GM12878 (cell line): ENCODE measurements at regions not wholly inside any gene's neighbourhood (a gene's known extent, or its start where the extent isn't known, plus 50 kb on each side); places are given as distances from the start of the nearest gene placed in this dataset.

ENCODE experiments used
- ATAC-seq: fragments of 200-7000 bp; cut with Tn5 transposase; 3 replicates; pipeline ENCODE4 v1.9.1; 2020; ENCODE audit warnings: mild to moderate bottlenecking, moderate library complexity
- BruUV-seq: library from RNA; stranded (reverse); fragments of 400-500 nt; replicated peaks from 2 replicates; lab custom pipeline; 2021; lab: Mats Ljungman, UMichigan
- CTCF ChIA-PET: fragments of 300-600 bp; sonication (Branson Sonifier 250); formaldehyde crosslinking; extraction: SDS; loops from one replicate; lab custom pipeline; 2021; ENCODE audit warnings: inconsistent platforms; lab: Yijun Ruan, JAX
- POLR2A ChIA-PET: fragments of 350-600 bp; formaldehyde crosslinking; extraction: SDS; loops from one replicate; lab custom pipeline; 2021; ENCODE audit warnings: inconsistent platforms; lab: Charles Lee
- RAD21 ChIA-PET: fragments of 300-600 bp; sonication (Branson Sonifier 250); formaldehyde crosslinking; loops from one replicate; lab custom pipeline; 2023; ENCODE audit warnings: antibody characterized with exemption; ENCODE audit not compliant: unreplicated experiment; lab: Charles Lee
- SMC1A ChIA-PET: fragments of 300-600 bp; sonication (Branson Sonifier 250); formaldehyde crosslinking; loops from one replicate; lab custom pipeline; 2023; ENCODE audit not compliant: unreplicated experiment, uncharacterized antibody; lab: Charles Lee
- DNase-seq: peaks from one replicate; pipeline ENCODE4 v3.0.0-alpha.2; 2011; ENCODE audit warnings: low read depth, low spot score
- FAIRE-seq: peaks from 3 replicates; lab custom pipeline; 2011; peaks lifted over from hg19 to GRCh38; lab: Jason Lieb, UNC
- H2AFZ ChIP-seq: 2 replicates; pipeline ENCODE4 v1.6.0; 2011; ENCODE audit warnings: low read depth, low read length, control low read depth; ENCODE audit not compliant: control insufficient read depth
- H3K27ac ChIP-seq: 2 replicates; pipeline ENCODE4 v1.5.1; 2011; ENCODE audit warnings: control low read depth; ENCODE audit not compliant: control insufficient read depth, insufficient read depth
- H3K27me3 ChIP-seq, 2 experiments: replicated peaks in 1 of 2; 2 replicates each; pipeline versions ENCODE4 v1.6.0 to v1.6.1; 2011; ENCODE audit warnings: low read length in 1 of 2; ENCODE audit not compliant: control insufficient read depth in 2 of 2, insufficient read depth in 2 of 2
- H3K36me3 ChIP-seq, 2 experiments: 2 replicates each; pipeline ENCODE4 v1.5.1; 2011; ENCODE audit warnings: low read length in 1 of 2; ENCODE audit not compliant: control insufficient read depth in 2 of 2, insufficient read depth in 2 of 2
- H3K4me1 ChIP-seq: 2 replicates; pipeline ENCODE4 v1.6.1; 2011; ENCODE audit warnings: mild to moderate bottlenecking, low read length, moderate library complexity, mixed read lengths; ENCODE audit not compliant: control insufficient read depth, insufficient read depth
- H3K4me2 ChIP-seq: 2 replicates; pipeline ENCODE4 v1.6.0; 2011; ENCODE audit warnings: control low read depth; ENCODE audit not compliant: control insufficient read depth, insufficient read depth
- H3K4me3 ChIP-seq: fragments of 200-600 bp; sonication (generic); 2 replicates; pipeline ENCODE4 v1.5.1; 2016
- H3K79me2 ChIP-seq: 2 replicates; pipeline ENCODE4 v1.6.0; 2011; ENCODE audit warnings: low read length; ENCODE audit not compliant: control insufficient read depth, insufficient read depth
- H3K9ac ChIP-seq: 2 replicates; pipeline ENCODE4 v1.8.0; 2011; ENCODE audit warnings: low read length, control low read depth, mixed read lengths; ENCODE audit not compliant: control insufficient read depth, insufficient read depth
- H3K9me3 ChIP-seq: replicated peaks from 3 replicates; pipeline ENCODE4 v1.5.1; 2011; ENCODE audit warnings: mild to moderate bottlenecking, low read length; ENCODE audit not compliant: control insufficient read depth, insufficient read depth
- H4K20me1 ChIP-seq: 2 replicates; pipeline ENCODE4 v1.6.0; 2011; ENCODE audit not compliant: control insufficient read depth, insufficient read depth
- ATF7 ChIP-seq: fragments of 450-650 bp; IDR thresholded peaks from 2 replicates; pipeline ENCODE4 v1.6.1; 2016; ENCODE audit warnings: low read depth, mild to moderate bottlenecking
- BCL11A ChIP-seq: IDR thresholded peaks from 2 replicates; pipeline ENCODE4 v1.6.1; 2011; ENCODE audit warnings: low read depth, low read length
- CTCF ChIP-seq, 3 experiments: IDR thresholded peaks in 2 of 3; conservative IDR thresholded peaks in 1 of 3; 2 replicates each; pipeline ENCODE4 v1.5.1; 2011; ENCODE audit warnings: low read depth in 3 of 3, low read length in 3 of 3, mild to moderate bottlenecking in 3 of 3, control low read depth in 2 of 3, moderate library complexity in 2 of 3, inconsistent platforms in 1 of 3, mixed read lengths in 1 of 3; ENCODE audit not compliant: control insufficient read depth in 2 of 3, insufficient read depth in 1 of 3; ENCODE audit errors: extremely low read depth in 1 of 3
- CUX1 ChIP-seq: IDR thresholded peaks from 2 replicates; pipeline ENCODE4 v1.6.1; 2012; ENCODE audit warnings: improper control_type of control experiment, low read depth, low read length; ENCODE audit not compliant: insufficient replicate concordance
- NFYB ChIP-seq: IDR thresholded peaks from 2 replicates; pipeline ENCODE4 v1.6.1; 2011; ENCODE audit warnings: low read depth, mild to moderate bottlenecking, low read length, improper control_type of control experiment, moderate library complexity; ENCODE audit not compliant: insufficient read depth
- PRDM15 ChIP-seq: fragments of 450-650 bp; formaldehyde crosslinking; IDR thresholded peaks from 2 replicates; pipeline ENCODE4 v1.4.0; 2020; ENCODE audit warnings: mild to moderate bottlenecking, moderate library complexity
- ZNF24 ChIP-seq: fragments of 450-650 bp; IDR thresholded peaks from 2 replicates; pipeline ENCODE4 v1.6.1; 2017; ENCODE audit warnings: antibody characterized with exemption, mild to moderate bottlenecking
- WGBS: methylation state at CpG from one replicate; pipeline ENCODE4 v1.1.6; 2016; ENCODE audit warnings: low lambda C conversion rate; ENCODE audit not compliant: insufficient replicate concordance, insufficient coverage; ENCODE audit errors: missing lambda C conversion rate; 5-methylcytosine and 5-hydroxymethylcytosine counted together
- in situ Hi-C: fragments of 300-500 bp; cut with MboI; formaldehyde crosslinking; loops from 9 replicates; pipeline ENCODE4 v1.14.3; 2018; ENCODE audit warnings: mixed read lengths
- intact Hi-C: fragments of 100-400 bp; cut with micrococcal nuclease; formaldehyde crosslinking; loops from one replicate; pipeline ENCODE4 v1.14.2; 2022; ENCODE audit not compliant: unreplicated experiment

- no peaks in the 10 kb centered on the region for H4K20me1 ChIP-seq
- no peaks in the 10 kb centered on the region for H3K9me3 ChIP-seq
- DNase-seq (no peak), FAIRE-seq (peak; percentile 72), ATAC-seq (peak; percentile 81)
- no peaks in the 10 kb centered on the region for H3K79me2 ChIP-seq
- BruUV-seq: no TSS peak
- ChIA-PET POLR2A (no interaction called here), RAD21 (interaction anchor here (0.5 to 2.7 kb wide), 4 partner anchors 31 to 219 kb away, joined by 3 to 32 read pairs (median 4); no protein-coding TSS in a partner anchor), CTCF (interaction anchor here (0.6 to 3.8 kb wide), 23 partner anchors 9 to 584 kb away, joined by 3 to 49 read pairs (median 3); no protein-coding TSS in a partner anchor), SMC1A (interaction anchor here (0.8 to 2.0 kb wide), 10 partner anchors 22 to 270 kb away, joined by 3 to 11 read pairs (median 4); no protein-coding TSS in a partner anchor)
- 0% methylated on average over 6 of the region's 6 CpGs for WGBS
- in situ Hi-C loops (loop anchor here (25.0 kb wide), 1 partner anchor 221 kb away; no protein-coding TSS in a partner anchor), intact Hi-C loops (loop anchor here (1.0 to 2.0 kb wide), 6 partner anchors 56 to 584 kb away; no protein-coding TSS in a partner anchor)
- no peak overlapping the region for H3K9ac ChIP-seq
- H3K27me3 ChIP-seq: no peaks in the 10 kb centered on the region
- H3K4me1 ChIP-seq: peaks cover 4% of the 10 kb centered on the region
- no peak overlapping the region for H3K27ac ChIP-seq
- no peaks in the 10 kb centered on the region for H3K36me3 ChIP-seq
- H2AFZ ChIP-seq: no peak overlapping the region
- peak overlapping the region; percentile 59 for H3K4me2 ChIP-seq
- no peak overlapping the region for H3K4me3 ChIP-seq
- TF ChIP-seq ATF7 (0 out of 2 replicates have a peak, but pooled peaks have one; percentile 17), BCL11A (no peak), NFYB (no peak), CUX1 (peak; percentile 20), PRDM15 (CRISPR knock-in tag) (no peak), ZNF24 (0 out of 2 replicates have a peak, but pooled peaks have one; percentile 16), CTCF (IDR thresholded peaks at IDR 0.05 in 2 of 3, conservative IDR thresholded peaks at IDR 0.05 in 1 of 3; ENCODE audit: control insufficient read depth in 2 of 3, extremely low read depth in 1 of 3, insufficient read depth in 1 of 3, low read depth in 3 of 3, low read length in 3 of 3) (peak; percentile 49 to 60 (median 55))
These were observed 94.3 kb upstream of the BMAL1 start for GRCh38 chr11:13183094-13183825.
